Esophagus squamous epithelium (tissue), 5 donors: ENCODE measurements at regions not wholly inside any gene's neighbourhood (a gene's known extent, or its start where the extent isn't known, plus 50 kb on each side); places are given as distances from the start of the nearest gene placed in this dataset.

ENCODE experiments used
- DNase-seq: peaks from one replicate; lab custom pipeline; 2025; lab: John Stamatoyannopoulos, UW
- H3K27ac ChIP-seq, 4 donors: fragments of 200-600 bp; sonication (generic); one replicate each; pipeline ENCODE4 v1.5.1; 2016 to 2019; ENCODE audit warnings: mild to moderate bottlenecking in 1 of 4
- H3K27me3 ChIP-seq, 4 donors: fragments of 200-600 bp; sonication (generic); 1 replicate in 3 of 4; 2 replicates in 1 of 4; pipeline versions ENCODE4 v1.5.1 to v1.6.0; 2017 to 2021; ENCODE audit warnings: antibody characterized with exemption in 1 of 4
- H3K36me3 ChIP-seq, 3 donors: fragments of 200-600 bp; sonication (generic); one replicate each; pipeline ENCODE4 v1.5.1; 2016 to 2019
- H3K4me1 ChIP-seq, 3 donors: fragments of 200-600 bp; sonication (generic); one replicate each; pipeline ENCODE4 v1.5.1; 2017 to 2019
- H3K4me3 ChIP-seq, 4 donors: fragments of 200-600 bp; sonication (generic); 1 replicate in 3 of 4; 2 replicates in 1 of 4; pipeline ENCODE4 v1.5.1; 2016 to 2019; ENCODE audit warnings: mild to moderate bottlenecking in 2 of 4, moderate library complexity in 1 of 4
- H3K9me3 ChIP-seq, 3 donors: fragments of 200-600 bp; sonication (generic); one replicate each; pipeline ENCODE4 v1.5.1; 2016 to 2019
- POLR2A ChIP-seq, 4 donors: fragments of 450-650 bp; IDR thresholded peaks; one replicate each; pipeline ENCODE4 v1.6.1; 2017; ENCODE audit warnings: antibody characterized with exemption in 4 of 4, mild to moderate bottlenecking in 4 of 4, moderate library complexity in 3 of 4
- WGBS, 2 donors: methylation state at CpG; one replicate each; pipeline ENCODE4 v1.1.5; 2018; 5-methylcytosine and 5-hydroxymethylcytosine counted together
- intact Hi-C: fragments of 100-400 bp; cut with DNase I; formaldehyde crosslinking; loops from one replicate; pipeline ENCODE4 v1.15.0; 2022
- TF ChIP-seq, protein P1 (sequence below), 6 experiments: fragments of 450-650 bp in 4 of 6; fragments of 200-600 bp in 2 of 6; sonication (generic) in 2 of 6; IDR thresholded peaks; one replicate each; pipeline ENCODE4 v1.5.1; 2016 to 2019; ENCODE audit warnings: antibody characterized with exemption in 6 of 6, mild to moderate bottlenecking in 4 of 6, moderate library complexity in 4 of 6
- donor health status: DM: yes; HTN: yes; CAD: no.

- H3K4me3 ChIP-seq, result no peak overlapping the region
- DNase-seq, result no peak
- no peaks in the 10 kb centered on the region for H3K9me3 ChIP-seq
- no peak overlapping the region for H3K27ac ChIP-seq
- peaks cover 0 to 23% (median 0%) of the 10 kb centered on the region in 3 donors for H3K4me1 ChIP-seq
- H3K36me3 ChIP-seq, result no peaks in the 10 kb centered on the region
- intact Hi-C loops, result no loop called here
- WGBS, 2 donors, result 77 to 91% methylated on average over 3 of the region's 3 CpGs
- TF ChIP-seq, protein P1, sequence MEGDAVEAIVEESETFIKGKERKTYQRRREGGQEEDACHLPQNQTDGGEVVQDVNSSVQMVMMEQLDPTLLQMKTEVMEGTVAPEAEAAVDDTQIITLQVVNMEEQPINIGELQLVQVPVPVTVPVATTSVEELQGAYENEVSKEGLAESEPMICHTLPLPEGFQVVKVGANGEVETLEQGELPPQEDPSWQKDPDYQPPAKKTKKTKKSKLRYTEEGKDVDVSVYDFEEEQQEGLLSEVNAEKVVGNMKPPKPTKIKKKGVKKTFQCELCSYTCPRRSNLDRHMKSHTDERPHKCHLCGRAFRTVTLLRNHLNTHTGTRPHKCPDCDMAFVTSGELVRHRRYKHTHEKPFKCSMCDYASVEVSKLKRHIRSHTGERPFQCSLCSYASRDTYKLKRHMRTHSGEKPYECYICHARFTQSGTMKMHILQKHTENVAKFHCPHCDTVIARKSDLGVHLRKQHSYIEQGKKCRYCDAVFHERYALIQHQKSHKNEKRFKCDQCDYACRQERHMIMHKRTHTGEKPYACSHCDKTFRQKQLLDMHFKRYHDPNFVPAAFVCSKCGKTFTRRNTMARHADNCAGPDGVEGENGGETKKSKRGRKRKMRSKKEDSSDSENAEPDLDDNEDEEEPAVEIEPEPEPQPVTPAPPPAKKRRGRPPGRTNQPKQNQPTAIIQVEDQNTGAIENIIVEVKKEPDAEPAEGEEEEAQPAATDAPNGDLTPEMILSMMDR (IDR thresholded peaks at IDR 0.05), result no peak
- no peak for TF ChIP-seq POLR2A (IDR thresholded peaks at IDR 0.05)
- no peaks in the 10 kb centered on the region for H3K27me3 ChIP-seq
Observed at GRCh38 chr2:172244419-172245130, 141.9 kb upstream of the DLX2 start.

DNA sequence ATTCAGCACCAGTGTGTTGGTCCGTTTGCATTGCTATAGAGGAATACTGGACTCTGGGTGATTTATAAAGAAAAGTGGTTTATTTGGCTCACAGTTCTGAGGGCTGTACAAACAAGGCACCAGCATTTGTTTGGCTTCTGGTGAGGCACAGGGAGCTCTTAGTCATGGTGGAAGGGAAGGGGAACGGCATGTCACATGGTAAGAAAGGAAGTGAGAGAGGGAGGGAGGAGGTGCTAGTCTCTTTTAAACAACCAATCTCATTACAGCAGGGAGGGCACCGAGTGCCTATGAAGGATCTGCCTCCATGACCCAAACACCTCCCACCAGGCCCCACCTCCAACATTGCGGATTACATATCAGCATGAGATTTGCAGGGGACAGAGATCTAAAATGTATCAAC, 143.9 kb upstream of the DLX2 start:
- Histone ChIP-seq H3K36me3 (no peaks in the 10 kb centered on the region), H3K27me3 (no peaks in the 10 kb centered on the region), H3K9me3 (no peaks in the 10 kb centered on the region), H3K4me3 (no peak overlapping the region), H3K27ac (no peak overlapping the region), H3K4me1 (peaks cover 0 to 24% (median 2%) of the 10 kb centered on the region in 3 donors)
- WGBS, 2 donors, result 57 to 63% methylated on average over 4 of the region's 4 CpGs
- DNase-seq, result no peak
- TF ChIP-seq, protein P1 (IDR thresholded peaks at IDR 0.05), result no peak
- no peak for TF ChIP-seq POLR2A (IDR thresholded peaks at IDR 0.05)
- intact Hi-C loops, result no loop called here

- 72 to 80% methylated on average over 3 to 6 of the region's 6 CpGs for WGBS, 2 donors
Observed at GRCh38 chr2:172247203-172247602, 144.5 kb upstream of the DLX2 start.

GRCh38 chr2:172248381-172248780, 145.7 kb upstream of the DLX2 start:
- TF ChIP-seq, protein P1 (IDR thresholded peaks at IDR 0.05), result no peak
- no peak for TF ChIP-seq POLR2A (IDR thresholded peaks at IDR 0.05)
- no peaks in the 10 kb centered on the region for H3K27me3 ChIP-seq
- no peaks in the 10 kb centered on the region for H3K9me3 ChIP-seq
- H3K4me1 ChIP-seq, result peaks cover 10 to 31% (median 11%) of the 10 kb centered on the region in 3 donors
- no peak overlapping the region for H3K4me3 ChIP-seq
- no peak for DNase-seq
- intact Hi-C loops, result no loop called here
- no peaks in the 10 kb centered on the region for H3K36me3 ChIP-seq
- H3K27ac ChIP-seq, result peak overlapping the region in 1 of 4 donors; percentile 36
- 20 to 51% methylated on average over 4 of the region's 4 CpGs for WGBS, 2 donors

More at GRCh38 chr2:172247203-172247602, 144.5 kb upstream of the DLX2 start:
- DNase-seq, result no peak
- intact Hi-C loops, result no loop called here
- Histone ChIP-seq H3K27ac (no peak overlapping the region), H3K4me1 (peaks cover 2 to 28% (median 5%) of the 10 kb centered on the region in 3 donors), H3K36me3 (no peaks in the 10 kb centered on the region), H3K9me3 (no peaks in the 10 kb centered on the region), H3K27me3 (no peaks in the 10 kb centered on the region), H3K4me3 (no peak overlapping the region)
- TF ChIP-seq, protein P1 (IDR thresholded peaks at IDR 0.05), result no peak
- TF ChIP-seq POLR2A (IDR thresholded peaks at IDR 0.05), result no peak

DNA sequence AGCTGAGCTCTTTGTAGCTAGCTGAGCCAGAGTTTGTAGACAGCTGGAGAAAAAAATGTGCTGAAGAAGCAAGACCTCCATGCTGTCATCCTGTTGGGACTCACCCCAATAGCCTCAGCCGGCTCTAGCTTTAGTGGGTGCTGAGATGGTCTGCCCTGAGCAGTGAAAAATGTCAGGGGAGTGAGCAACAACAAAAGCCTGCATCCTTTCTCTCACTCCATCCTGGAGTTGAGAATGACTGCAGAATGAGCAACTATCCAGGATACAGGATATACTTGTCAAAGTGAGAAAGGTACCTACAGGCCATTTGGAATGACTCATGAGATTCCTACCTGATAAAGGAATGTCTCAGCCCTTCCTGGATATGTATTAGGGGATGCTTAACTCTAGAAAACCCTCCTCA, 146.1 kb upstream of the DLX2 start:
- intact Hi-C loops, result no loop called here
- Histone ChIP-seq H3K9me3 (no peaks in the 10 kb centered on the region), H3K36me3 (no peaks in the 10 kb centered on the region), H3K27ac (peak overlapping the region in 1 of 4 donors; percentile 36), H3K4me1 (peaks cover 14 to 35% (median 15%) of the 10 kb centered on the region in 3 donors), H3K27me3 (no peaks in the 10 kb centered on the region), H3K4me3 (no peak overlapping the region)
- DNase-seq, result no peak
- 45% methylated on average over 1 of the region's 1 CpG; no CpG with 5 or more reads in 1 of the 2 donors for WGBS, 2 donors
- no peak for TF ChIP-seq POLR2A (IDR thresholded peaks at IDR 0.05)
- TF ChIP-seq, protein P1 (IDR thresholded peaks at IDR 0.05), result no peak
